Prostate gland (tissue), 2 donors: ENCODE measurements at regions not wholly inside any gene's neighbourhood (a gene's known extent, or its start where the extent isn't known, plus 50 kb on each side); places are given as distances from the start of the nearest gene placed in this dataset.

Experiments
- CTCF ChIP-seq, 4 experiments: fragments of 200-600 bp in 2 of 4; fragments of 450-650 bp in 2 of 4; sonication (generic) in 2 of 4; IDR thresholded peaks; 1 replicate in 3 of 4; 2 replicates in 1 of 4; pipeline ENCODE4 v1.5.1; 2016 to 2019; ENCODE audit warnings: antibody characterized with exemption in 4 of 4, mild to moderate bottlenecking in 2 of 4, moderate library complexity in 2 of 4
- POLR2A ChIP-seq: fragments of 450-650 bp; IDR thresholded peaks from one replicate; pipeline ENCODE4 v1.6.1; 2016; ENCODE audit warnings: antibody characterized with exemption, mild to moderate bottlenecking

- TF ChIP-seq POLR2A: no peak
- no peak for TF ChIP-seq CTCF (IDR thresholded peaks at IDR 0.05)
These were observed 667.6 kb upstream of the NCAM2 start for GRCh38 chr21:20330652-20331051.
